ENCODE measurements at regions not wholly inside any gene's neighbourhood (a gene's known extent, or its start where the extent isn't known, plus 50 kb on each side); places are given as distances from the start of the nearest gene placed in this dataset.

- TF ChIP-seq CTCF (IDR thresholded peaks at IDR 0.05), result no peak
- no peak for TF ChIP-seq POLR2AphosphoS5 (IDR thresholded peaks at IDR 0.05)
- TF ChIP-seq POLR2A (IDR thresholded peaks at IDR 0.05), result no peak
Measured at GRCh38 chr18:10304853-10305252, 149.6 kb upstream of the APCDD1 start.

All from prostate gland (tissue), 2 donors.